Hindlimb muscle (tissue), 1 donor: ENCODE measurements at regions not wholly inside any gene's neighbourhood (a gene's known extent, or its start where the extent isn't known, plus 50 kb on each side); places are given as distances from the start of the nearest gene placed in this dataset.
"Not testable (repeated sequence)": the region's sequence is repeated elsewhere in the genome, so short reads cannot be mapped to it uniquely, and the experiment has no call there.

Experiments used
- DNase-seq: peaks from one replicate; pipeline ENCODE4 v3.0.0-alpha.2; 2013

- no peak for DNase-seq
These were observed 362.2 kb downstream of the SMARCA1 start for GRCh38 chrX:129161108-129161507.

- no peak for DNase-seq
These were observed 364.8 kb downstream of the SMARCA1 start for GRCh38 chrX:129158505-129158904.

- no peak for DNase-seq
These were observed 377.4 kb downstream of the SMARCA1 start for GRCh38 chrX:129145840-129146272.

- no peak for DNase-seq
These were observed 377.9 kb downstream of the SMARCA1 start for GRCh38 chrX:129145385-129145784.

GRCh38 chrX:129144172-129145038, 378.9 kb downstream of the SMARCA1 start:
- no peak for DNase-seq

GRCh38 chrX:129139837-129140598, 383.3 kb downstream of the SMARCA1 start:
- DNase-seq = no peak

GRCh38 chrX:129125122-129125914, 398.0 kb downstream of the SMARCA1 start:
- no peak for DNase-seq

GRCh38 chrX:129123795-129124194, 399.5 kb downstream of the SMARCA1 start:
- DNase-seq = no peak

GRCh38 chrX:129116676-129117470, 406.4 kb downstream of the SMARCA1 start:
- no peak for DNase-seq

GRCh38 chrX:129115935-129116334, 407.4 kb downstream of the SMARCA1 start:
- DNase-seq = no peak

- no peak for DNase-seq
These were observed 408.2 kb downstream of the SMARCA1 start for GRCh38 chrX:129115104-129115503.

GRCh38 chrX:129111081-129111798, 412.1 kb downstream of the SMARCA1 start:
- no peak for DNase-seq

GRCh38 chrX:129108936-129109335, 414.4 kb downstream of the SMARCA1 start:
- no peak for DNase-seq

GRCh38 chrX:129099207-129099606, 424.1 kb downstream of the SMARCA1 start:
- no peak for DNase-seq

GRCh38 chrX:129097668-129098067, 425.6 kb downstream of the SMARCA1 start:
- no peak for DNase-seq

GRCh38 chrX:129093706-129094105, 429.6 kb downstream of the SMARCA1 start:
- DNase-seq = no peak

- no peak for DNase-seq
These were observed 430.5 kb downstream of the SMARCA1 start for GRCh38 chrX:129092757-129093156.

- no peak for DNase-seq
These were observed 431.0 kb downstream of the SMARCA1 start for GRCh38 chrX:129092242-129092641.

- no peak for DNase-seq
These were observed 432.2 kb downstream of the SMARCA1 start for GRCh38 chrX:129091097-129091496.

GRCh38 chrX:129086802-129087201, 436.5 kb downstream of the SMARCA1 start:
- no peak for DNase-seq

GRCh38 chrX:129084291-129084690, 439.0 kb downstream of the SMARCA1 start:
- not testable (repeated sequence) for DNase-seq
